ENCODE measurements at regions not wholly inside any gene's neighbourhood (a gene's known extent, or its start where the extent isn't known, plus 50 kb on each side); places are given as distances from the start of the nearest gene placed in this dataset.

- no peak for DNase-seq (ENCODE audit: low read depth in 2 of 2)
Measured at GRCh38 chr2:134200036-134200618, 53.7 kb upstream of the MGAT5 start.

- DNase-seq (ENCODE audit: low read depth in 2 of 2) = no peak
Measured at GRCh38 chr2:134201533-134201932, 52.3 kb upstream of the MGAT5 start.

GRCh38 chr2:134202371-134202770, 51.5 kb upstream of the MGAT5 start:
- no peak for DNase-seq (ENCODE audit: low read depth in 2 of 2)

- DNase-seq (ENCODE audit: low read depth in 2 of 2) = no peak
Measured at GRCh38 chr2:134203175-134203574, 50.7 kb upstream of the MGAT5 start.
